ENCODE measurements at regions not wholly inside any gene's neighbourhood (a gene's known extent, or its start where the extent isn't known, plus 50 kb on each side); places are given as distances from the start of the nearest gene placed in this dataset.
"Not testable (repeated sequence)": the region's sequence is repeated elsewhere in the genome, so short reads cannot be mapped to it uniquely, and the experiment has no call there.

DNA sequence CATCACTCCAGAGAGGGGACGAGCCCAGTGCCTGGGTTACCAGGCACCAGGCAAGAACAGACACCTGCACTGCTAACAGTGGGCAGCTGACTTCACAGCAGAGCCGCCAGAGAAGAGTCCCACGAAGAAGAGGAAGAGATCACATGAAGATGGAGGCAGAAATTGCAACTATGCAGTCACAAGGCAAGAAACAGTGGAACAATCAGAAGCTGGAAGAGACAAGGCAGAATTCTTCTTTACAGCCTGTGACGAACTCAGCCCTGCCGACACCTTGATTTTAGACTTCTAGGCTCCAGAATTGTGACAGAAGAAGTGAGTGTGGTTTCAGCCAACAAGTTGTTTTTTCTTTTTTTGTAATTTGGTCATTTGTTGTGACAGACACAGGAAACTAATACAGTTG is 59.2 kb downstream of the IL12A start:
- no peak for DNase-seq

DNA sequence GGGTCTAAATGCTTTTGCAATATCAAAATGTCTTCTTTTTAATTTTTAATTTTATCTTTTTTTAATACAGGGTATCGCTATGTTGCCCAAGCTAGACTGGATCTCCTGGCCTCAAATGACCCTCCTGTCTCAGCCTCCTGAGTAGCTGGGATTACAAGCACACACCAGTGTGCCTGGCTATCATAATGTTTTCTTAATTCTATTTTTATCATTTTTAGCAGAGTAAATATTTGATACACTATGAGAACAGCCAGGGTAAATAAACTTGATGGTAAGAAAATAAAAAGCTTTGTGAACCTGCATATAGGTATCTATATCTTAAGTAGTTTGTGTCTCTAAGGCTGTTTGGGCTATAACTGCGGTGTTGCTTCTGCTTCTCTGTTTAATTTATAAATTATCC is 60.4 kb downstream of the IL12A start:
- DNase-seq, result no peak

DNA sequence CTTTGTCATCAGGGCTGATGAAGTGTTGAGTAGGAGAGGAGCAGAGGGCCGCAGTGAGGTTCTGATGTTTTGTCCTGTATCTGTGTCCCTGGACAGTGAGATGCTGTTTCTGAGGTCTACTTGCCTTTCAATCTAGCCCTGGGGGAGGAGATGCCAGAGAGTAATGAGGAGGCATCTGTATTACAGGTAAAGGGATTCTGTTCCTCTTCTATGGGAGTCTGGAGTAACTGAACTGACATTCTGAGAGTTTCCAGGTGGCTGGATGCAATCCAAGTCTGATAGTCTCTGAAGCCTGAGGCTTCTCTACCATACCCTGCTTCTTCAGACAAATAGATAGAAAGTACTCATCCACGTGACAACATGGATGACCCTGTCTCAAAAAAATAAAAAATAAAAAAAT is 60.9 kb downstream of the IL12A start:
- DNase-seq, result no peak

DNA sequence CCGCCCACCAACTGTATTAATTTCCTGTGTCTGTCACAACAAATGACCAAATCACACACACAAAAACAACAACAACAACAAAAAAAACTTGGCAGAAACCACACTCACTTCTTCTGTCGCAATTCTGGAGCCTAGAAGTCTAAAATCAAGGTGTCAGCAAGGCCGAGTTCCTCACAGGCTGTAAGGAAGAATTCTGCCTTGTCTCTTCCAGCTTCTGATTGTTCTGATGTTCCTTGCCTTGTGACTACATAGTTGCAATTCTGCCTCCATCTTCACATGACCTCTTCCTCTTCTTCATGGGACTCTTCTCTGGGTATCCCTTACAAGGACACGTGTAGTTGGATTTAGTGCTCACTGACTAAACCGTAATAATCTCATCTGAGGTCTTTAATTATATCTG is 61.4 kb downstream of the IL12A start:
- DNase-seq, result no peak

DNA sequence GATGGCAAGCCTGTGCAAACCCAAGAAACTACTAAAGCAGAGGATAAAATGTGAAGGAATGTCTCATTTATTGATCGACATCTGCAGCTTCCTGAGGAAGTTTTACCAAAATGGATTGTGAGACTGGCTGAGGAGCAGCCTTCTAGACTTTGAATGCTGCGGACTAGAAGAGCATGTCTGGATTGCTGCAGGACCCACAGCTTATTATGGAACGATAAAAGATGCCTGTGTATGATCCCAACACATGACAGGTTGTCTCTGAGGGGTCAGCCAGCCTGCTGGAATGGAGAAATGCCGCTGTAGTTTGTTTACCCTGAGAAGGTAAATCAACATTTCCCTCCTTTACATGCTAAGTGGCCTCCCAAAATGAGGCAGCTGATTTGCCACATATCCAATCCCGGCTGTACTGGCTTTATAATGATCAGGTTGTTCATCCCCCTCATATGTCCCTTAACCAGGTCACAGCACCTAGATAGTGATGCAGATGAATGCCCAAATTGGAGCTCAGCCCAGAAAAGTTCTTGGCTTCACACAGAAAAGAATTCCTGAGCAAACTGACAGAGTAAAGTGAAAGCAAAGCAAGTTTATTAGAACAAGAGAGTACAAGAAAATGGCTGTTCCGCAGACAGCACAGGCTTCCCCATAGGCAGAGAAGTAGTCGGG is 63.9 kb downstream of the IL12A start:
- no peak for DNase-seq

DNA sequence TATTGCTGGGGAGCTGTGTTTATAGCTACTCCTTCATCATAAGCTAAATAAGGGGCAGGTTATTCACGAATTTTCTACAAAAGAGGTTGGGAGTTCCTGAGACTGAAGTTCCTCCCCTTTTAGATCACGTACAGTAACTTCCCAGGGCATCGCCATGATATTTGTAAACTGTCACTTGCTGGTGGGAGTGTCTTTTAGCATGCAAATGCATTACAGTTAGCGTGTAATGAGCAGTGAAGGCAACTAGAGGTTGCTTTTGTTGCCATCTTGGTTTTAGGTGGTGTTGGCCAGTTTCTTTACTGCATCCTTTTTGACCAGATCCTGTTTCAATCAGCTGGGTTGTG is 64.4 kb downstream of the IL12A start:
- no peak for DNase-seq

DNA sequence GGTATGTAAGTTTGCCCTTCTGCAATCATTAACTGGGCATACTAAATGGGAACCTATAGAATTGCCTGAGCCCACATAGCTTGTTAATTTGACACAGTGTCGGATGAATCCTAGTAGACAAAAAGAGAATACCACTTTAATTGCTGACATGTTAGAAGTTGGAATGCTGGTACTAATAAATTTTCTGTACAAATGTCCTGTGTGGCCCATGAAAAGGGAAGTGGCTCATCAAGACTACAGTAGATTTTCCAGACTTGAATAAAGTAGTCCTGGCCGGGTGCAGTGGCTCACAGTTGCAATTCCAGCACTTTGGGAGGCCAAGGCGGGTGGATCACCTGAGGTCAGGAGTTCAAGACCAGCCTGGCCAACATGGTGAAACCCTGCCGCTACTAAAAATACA is 66.2 kb downstream of the IL12A start:
- DNase-seq, result not testable (repeated sequence)

DNA sequence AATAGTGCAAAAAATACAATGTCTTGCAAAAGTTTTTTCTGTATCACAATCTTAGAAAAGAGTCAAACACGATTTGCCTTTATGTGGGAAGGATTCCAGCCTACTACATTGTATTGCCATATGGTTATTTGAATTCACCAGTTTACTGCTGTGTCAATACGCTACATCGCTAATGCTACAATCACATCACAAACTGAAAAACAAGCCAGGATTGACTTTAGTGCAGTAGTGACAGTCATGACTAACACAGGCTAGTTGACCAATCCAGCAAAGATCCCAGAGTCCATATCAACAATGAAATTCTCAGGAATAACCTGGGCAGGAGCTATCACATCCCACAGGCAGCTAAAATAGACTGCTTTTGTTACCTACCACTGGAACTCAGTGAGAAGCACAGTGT is 67.0 kb downstream of the IL12A start:
- no peak for DNase-seq

DNA sequence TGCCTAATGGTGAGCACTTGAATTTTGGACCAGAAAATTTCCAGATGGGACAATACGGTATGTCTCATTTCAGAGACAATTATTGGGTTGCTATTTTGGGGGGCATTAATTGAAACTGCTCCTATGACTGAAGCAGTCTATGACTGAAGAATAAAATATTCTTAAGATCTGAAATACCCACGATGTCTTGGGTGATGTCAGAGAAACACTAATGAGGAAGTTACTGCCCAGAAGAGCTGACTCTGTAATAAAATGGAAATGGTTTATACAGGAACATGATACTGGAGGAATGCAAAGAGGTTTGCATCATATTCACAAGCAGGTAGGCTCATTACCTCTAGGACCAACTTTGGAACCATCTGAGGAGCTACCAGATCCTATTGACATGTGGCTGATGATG is 68.7 kb downstream of the IL12A start:
- no peak for DNase-seq

DNA sequence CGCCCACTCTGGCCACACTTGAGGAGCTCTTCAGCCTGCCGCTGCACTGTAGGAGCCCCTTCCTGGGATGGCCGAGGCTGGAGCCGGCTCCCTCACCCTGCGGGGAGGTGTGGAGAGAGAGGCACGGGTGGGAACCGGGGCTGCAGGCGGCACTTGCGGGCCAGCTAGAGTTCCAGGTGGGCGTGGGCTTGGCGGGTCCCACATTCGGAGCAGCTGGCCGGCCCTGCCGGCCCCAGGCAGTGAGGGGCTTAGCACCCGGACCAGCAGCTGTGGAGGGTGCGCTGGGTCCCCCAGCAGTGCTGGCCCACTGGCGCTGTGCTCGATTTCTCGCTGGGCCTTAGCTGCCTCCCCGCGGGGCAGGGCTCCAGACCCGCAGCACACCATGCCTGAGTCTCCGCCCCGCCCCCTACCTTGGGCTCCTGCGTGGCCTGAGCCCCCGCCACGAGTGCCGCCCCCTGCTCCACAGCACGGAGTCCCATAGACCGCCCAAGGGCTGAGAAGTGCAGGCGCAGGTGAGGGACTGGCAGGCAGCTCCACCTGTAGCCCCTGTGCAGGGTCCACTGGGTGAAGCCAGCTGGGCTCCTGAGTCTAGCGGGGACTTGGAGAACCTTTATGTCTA is 71.9 kb downstream of the IL12A start:
- no peak for DNase-seq

DNA sequence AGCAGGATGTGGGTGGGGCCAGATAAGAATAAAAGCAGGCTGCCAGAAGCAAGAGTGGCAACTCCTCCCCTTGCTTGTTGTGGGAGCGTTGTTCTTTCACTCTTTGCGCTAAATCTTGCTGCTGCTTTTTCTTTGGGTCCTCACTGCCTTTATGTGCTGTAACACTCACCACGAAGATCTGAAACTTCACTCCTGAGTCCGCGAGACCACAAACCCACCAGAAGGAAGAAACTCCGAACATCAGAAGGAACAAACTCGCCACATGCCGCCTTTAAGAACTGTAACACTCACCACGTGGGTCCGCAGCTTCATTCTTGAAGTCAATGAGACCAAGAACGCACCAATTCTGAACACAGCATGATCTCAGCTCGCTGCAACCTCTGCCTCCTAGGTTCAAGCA is 72.9 kb downstream of the IL12A start:
- DNase-seq, result no peak

DNA sequence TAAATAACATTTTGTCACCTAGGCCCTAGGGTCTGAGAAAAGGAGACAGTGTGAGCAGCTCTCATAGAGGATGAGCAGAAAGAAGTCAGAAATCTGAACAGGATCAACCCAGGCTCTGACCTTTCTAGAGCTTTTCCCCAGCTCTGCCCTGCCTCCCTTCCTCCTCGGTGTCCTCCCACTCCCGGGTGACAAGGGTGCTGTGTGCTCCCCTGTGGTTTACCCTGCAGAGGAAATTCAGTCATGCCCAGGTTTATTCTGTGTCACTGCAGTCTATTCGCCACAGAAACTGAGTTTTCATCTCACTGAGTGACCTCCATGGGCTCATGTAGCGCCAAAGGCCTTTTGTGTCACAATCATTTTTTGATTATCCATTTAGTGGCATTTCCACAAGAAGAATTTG is 76.6 kb downstream of the IL12A start:
- no peak for DNase-seq

DNA sequence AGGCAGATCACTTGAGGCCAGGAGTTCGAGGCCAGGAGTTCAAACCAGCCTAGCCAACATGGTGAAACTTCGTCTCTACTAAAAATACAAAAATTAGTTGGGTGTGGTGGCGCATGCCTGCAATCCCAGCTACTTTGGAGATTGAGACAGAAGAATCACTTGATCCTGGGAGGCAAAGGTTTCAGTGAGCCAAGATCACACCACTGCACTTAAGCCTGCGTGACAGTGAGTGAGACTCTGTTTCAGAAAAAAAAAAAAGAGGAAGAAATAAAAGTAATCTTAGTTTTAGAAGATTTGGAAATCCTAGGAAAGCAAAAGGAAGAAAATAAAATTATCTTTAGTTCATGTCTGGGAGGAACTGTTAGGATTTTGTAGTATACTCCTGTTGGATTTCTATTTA is 77.2 kb downstream of the IL12A start:
- no peak for DNase-seq

DNA sequence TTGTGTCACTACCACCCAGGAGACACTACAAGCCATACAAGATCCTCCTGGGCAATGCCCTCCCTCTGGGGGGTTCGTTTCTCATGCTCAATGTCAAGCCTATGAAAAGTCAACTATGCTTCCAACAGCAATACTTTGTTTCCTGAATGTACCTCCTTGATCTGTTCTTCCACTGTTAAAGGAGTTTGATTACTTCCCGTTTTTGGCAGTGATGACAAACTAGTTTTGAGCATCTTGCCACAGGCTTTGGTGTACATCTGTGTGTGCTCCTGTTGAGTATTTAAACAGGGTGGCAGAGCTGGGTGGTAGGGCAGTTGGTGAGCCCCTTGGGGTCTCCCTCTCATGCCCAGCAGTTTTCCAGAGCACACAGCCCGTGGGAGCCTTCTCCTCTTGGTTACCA is 81.4 kb downstream of the IL12A start:
- DNase-seq, result no peak

DNA sequence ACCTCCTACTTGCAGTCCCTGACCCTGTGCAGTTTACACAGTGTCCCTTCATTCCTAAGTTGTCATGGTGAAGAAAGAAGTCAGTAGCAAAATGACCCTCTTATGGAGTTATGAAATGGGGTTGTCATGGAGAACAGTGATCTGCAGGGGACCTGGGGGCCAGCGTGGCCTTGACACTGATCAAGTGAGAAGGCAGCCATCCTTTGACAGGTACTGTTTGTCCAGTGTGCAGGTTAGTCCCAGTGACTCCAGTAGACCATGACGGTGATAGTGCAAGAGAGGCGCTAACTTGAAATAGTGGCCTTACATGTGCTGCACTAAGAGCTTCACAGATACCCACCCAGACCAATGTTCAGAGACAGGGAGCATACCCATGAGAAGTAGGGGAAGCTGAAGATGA is 87.9 kb downstream of the IL12A start:
- DNase-seq, result no peak

DNA sequence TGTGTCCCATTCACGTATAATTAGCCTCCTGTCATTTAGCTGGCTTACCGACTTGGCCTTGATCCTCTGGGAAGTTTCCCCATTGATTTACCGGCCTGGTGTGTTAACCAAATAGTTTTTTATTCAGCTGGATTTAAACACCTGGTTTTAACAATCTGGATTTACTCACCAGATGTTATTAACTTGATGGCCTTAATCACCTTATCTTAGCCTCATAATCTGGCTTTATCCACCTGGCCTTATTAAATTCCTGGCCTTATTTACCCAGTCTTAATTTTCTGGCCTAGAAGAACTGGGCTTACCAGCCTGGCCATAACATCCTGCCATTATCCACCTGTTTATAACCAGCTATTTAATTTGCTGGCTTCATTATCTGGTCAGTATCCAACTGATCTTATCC is 89.9 kb downstream of the IL12A start:
- no peak for DNase-seq

DNA sequence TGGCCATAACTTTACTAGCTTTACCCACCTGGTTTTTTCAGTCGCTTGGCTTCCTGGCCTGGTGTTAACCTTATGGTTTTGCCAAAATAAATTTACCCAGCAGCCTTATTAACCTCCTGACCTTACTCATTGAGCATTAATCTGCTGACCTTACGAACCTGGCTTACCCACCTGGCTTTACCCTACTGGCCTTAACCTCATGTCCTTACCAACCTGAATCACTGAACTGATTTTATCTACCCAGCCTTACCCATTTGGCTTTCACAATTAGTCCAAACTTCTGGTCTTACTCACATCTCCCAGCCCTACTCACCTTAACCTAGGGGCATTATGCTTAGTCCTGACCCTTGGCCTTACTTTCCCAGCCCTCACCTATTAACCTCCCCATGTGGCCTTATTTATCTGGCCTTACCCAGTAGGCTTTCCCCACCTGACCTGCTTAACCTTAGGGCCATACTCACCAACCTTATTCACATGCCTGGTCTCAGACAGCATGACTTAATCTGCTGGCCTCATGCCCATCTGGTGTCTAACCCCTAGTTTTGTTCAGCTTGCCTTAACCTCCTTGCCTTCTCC is 93.4 kb downstream of the IL12A start:
- no peak for DNase-seq

DNA sequence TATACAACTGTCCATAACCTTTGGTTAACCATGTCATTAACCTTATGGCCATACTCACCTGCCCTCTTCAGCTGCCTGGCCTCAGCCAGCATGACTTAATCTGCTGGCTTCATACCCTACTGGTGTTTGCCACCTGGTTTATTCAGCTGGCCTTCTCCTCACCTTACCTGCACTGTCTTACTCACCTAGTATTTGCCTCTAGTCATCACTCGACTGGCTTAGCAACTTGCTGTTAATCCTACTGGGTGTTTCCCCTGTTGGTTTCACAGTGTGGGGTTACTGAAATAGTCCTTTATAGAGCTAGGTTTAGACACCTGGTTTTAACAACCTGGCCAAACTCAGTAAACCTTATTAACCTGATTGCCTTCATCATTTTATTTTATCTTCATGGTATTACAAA is 96.4 kb downstream of the IL12A start:
- DNase-seq, result no peak

DNA sequence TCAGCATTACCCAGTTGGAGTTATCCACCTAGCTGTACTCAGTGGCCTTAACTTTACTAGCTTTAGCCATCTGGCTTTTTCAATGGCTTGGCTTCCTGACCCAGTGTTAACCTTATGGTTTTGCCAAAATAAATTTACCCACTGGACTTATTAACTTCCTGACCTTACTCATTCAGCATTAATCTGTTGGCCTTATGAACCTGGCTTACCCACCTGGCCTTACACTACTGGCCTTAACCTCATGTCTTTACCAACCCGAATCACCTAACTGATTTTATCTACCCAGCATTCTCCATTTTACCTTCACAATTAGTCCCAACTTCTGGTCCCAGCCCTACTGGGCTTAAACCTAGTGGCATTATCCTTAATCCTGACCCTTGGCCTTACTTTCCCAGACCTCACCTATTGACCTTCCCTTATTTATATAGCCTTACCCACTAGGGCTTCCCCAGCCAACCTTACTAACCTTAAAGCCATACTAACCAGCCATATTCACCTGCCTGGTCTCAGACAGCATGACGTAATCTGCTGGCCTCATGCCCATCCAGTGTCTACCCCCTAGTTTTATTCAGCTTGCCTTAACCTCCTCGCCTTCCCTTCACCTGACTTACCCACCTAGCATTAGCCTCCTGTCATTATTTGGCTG is 100.0 kb downstream of the IL12A start:
- no peak for DNase-seq

DNA sequence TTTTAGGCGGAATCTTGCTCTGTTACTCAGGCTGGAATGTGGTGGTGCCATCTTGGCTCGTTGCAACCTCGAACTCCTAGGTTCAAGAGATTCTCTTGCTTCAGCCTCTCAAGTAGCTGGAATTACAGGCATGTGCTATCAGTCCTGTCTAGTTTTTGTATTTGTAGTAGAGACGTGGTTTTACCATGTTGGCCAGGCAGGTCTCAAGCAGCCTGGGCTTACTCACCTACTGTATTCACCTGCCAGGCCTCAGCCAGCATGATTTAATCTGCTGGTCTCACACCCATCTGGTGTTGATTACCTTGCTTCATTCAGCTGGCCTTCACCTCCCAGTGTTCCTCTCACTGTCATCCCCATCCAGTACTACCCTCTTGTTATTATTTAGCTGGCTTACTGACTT is 102.0 kb downstream of the IL12A start:
- no peak for DNase-seq

DNA sequence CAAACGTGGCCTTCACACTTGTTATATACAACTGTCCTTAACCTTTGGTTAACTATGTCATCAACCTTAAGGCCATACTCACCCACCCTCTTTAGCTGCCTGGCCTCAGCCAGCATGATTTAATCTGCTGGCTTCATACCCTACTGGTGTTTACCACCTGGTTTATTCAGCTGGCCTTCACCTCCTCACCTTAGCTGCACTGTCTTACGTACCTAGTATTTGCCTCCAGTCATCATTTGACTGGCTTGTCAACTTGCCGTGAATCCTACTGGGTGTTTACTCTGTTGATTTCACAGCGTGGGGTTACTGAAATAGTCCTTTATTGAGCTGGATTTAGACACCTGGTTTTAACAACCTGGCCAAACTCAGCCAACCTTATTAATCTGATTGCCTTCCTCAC is 102.8 kb downstream of the IL12A start:
- DNase-seq, result no peak

DNA sequence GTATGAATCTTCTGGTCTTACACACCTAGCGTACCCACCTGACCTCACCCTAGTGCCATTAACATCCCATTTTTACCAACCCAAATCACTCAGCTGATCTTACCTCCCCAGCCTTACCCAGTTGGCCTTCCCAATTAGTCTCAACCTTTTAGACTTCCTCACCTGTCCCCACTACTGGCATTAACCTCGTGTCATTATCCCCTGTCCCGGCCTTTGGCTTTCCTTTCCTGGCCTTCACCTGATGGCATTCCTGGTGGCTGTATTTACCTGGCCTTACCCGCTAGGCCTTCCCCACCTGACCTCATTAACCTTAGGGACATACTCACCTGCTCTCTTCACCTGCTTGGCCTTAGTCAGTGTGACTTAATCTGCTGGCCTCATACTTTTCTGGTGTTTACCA is 104.1 kb downstream of the IL12A start:
- DNase-seq, result no peak

DNA sequence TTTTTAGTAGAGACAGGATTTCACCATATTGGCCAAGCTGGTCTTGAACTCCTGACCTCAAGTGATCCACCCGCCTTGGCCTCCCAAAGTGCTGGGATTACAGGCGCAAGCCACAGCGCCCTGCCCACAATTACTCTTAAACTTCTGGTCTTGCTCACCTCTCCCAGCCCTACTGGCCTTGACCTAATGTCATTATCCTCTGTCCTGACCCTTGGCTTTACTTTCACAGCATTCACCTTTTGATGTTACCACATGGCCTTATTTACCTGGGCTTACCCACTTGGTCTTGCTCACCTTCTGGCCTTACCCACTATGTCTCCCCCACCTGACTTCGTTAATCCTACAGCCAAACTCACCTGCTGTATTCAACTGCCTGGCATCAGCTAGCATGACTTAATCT is 105.9 kb downstream of the IL12A start:
- no peak for DNase-seq

DNA sequence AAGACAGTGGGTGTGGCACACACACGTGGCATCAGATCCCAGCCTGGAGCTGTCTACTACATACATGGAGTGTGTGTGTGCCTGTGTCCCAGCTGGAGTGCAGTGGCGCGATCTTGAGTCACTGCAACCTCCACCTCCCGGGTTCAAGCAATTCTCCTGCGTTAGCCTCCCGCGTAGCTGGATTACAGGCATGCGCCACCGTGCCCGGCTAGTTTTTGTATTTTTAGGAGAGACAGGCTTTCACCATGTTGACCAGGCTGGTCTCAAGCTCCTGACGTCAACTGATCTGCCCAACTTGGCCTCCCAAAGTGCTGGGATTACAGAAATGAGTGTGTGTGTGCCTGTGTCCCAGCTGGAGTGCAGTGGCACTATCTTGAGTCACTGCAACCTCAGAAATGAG is 108.8 kb downstream of the IL12A start:
- no peak for DNase-seq

Measured in HCEC 1CT (cell line).